Lower leg skin (tissue), 3 donors: ENCODE measurements at regions not wholly inside any gene's neighbourhood (a gene's known extent, or its start where the extent isn't known, plus 50 kb on each side); places are given as distances from the start of the nearest gene placed in this dataset.

Source experiments
- CTCF ChIP-seq, 3 donors: fragments of 450-650 bp; IDR thresholded peaks; one replicate each; pipeline ENCODE4 v1.5.1; 2016; ENCODE audit warnings: antibody characterized with exemption in 3 of 3, mild to moderate bottlenecking in 3 of 3, moderate library complexity in 2 of 3
- POLR2A ChIP-seq, 2 donors: fragments of 450-650 bp; IDR thresholded peaks; one replicate each; pipeline ENCODE4 v1.6.1; 2016 to 2017; ENCODE audit warnings: antibody characterized with exemption in 2 of 2, mild to moderate bottlenecking in 1 of 2, moderate library complexity in 1 of 2

- TF ChIP-seq CTCF (IDR thresholded peaks at IDR 0.05), result no peak
- no peak for TF ChIP-seq POLR2A (IDR thresholded peaks at IDR 0.05)
These were observed 56.3 kb upstream of the TMEM72 start for GRCh38 chr10:44854693-44855350.
